HG03432 (cell line): ENCODE measurements at regions not wholly inside any gene's neighbourhood (a gene's known extent, or its start where the extent isn't known, plus 50 kb on each side); places are given as distances from the start of the nearest gene placed in this dataset.

Source experiments
- ATAC-seq: cut with Tn5 transposase; IDR thresholded peaks from one replicate; pipeline ENCODE4 v1.9.1; 2021; ENCODE audit warnings: mild to moderate bottlenecking, moderate library complexity; ENCODE audit not compliant: unreplicated experiment

GRCh38 chr11:110764485-110764884 lies 52.2 kb upstream of the ARHGAP20 start:
- no peak for ATAC-seq

GRCh38 chr11:110763249-110764011 lies 51.2 kb upstream of the ARHGAP20 start:
- ATAC-seq: no peak

- ATAC-seq: no peak
These were observed 50.4 kb upstream of the ARHGAP20 start for GRCh38 chr11:110762590-110762989.
